Liver (tissue), 8 donors: ENCODE measurements at regions not wholly inside any gene's neighbourhood (a gene's known extent, or its start where the extent isn't known, plus 50 kb on each side); places are given as distances from the start of the nearest gene placed in this dataset.

Source experiments
- DNase-seq: peaks from one replicate; pipeline ENCODE4 v3.0.0-alpha.2; 2017; ENCODE audit warnings: low spot score
- H3K27ac ChIP-seq, 2 donors: one replicate each; pipeline ENCODE4 v1.7.0; 2013; ENCODE audit warnings: inconsistent platforms in 2 of 2, low read length in 2 of 2, control low read depth in 1 of 2, low read depth in 1 of 2, mild to moderate bottlenecking in 1 of 2
- H3K27me3 ChIP-seq, 4 donors: one replicate each; pipeline versions ENCODE4 v1.6.1 to v1.7.0; 2013; ENCODE audit warnings: low read length in 3 of 4, inconsistent platforms in 1 of 4, mild to moderate bottlenecking in 1 of 4, moderate library complexity in 1 of 4; ENCODE audit not compliant: control insufficient read depth in 4 of 4, insufficient read depth in 4 of 4
- H3K36me3 ChIP-seq, 4 donors: one replicate each; pipeline versions ENCODE4 v1.6.1 to v1.7.0; 2013; ENCODE audit warnings: low read length in 3 of 4, mild to moderate bottlenecking in 3 of 4, low read depth in 1 of 4, moderate library complexity in 1 of 4; ENCODE audit not compliant: control insufficient read depth in 4 of 4, insufficient read depth in 3 of 4
- H3K4me1 ChIP-seq, 4 donors: one replicate each; pipeline versions ENCODE4 v1.6.1 to v1.7.0; 2013; ENCODE audit warnings: low read length in 3 of 4, mild to moderate bottlenecking in 3 of 4, moderate library complexity in 1 of 4; ENCODE audit not compliant: control insufficient read depth in 4 of 4, insufficient read depth in 4 of 4
- H3K4me3 ChIP-seq, 3 donors: one replicate each; pipeline versions ENCODE4 v1.6.1 to v1.7.0; 2013; ENCODE audit warnings: low read length in 3 of 3, control low read depth in 1 of 3, low read depth in 1 of 3, mild to moderate bottlenecking in 1 of 3
- H3K9ac ChIP-seq, 2 donors: one replicate each; pipeline ENCODE4 v1.7.0; 2013; ENCODE audit warnings: low read length in 2 of 2, mild to moderate bottlenecking in 2 of 2, moderate library complexity in 2 of 2, control low read depth in 1 of 2, low read depth in 1 of 2
- H3K9me3 ChIP-seq, 4 donors: one replicate each; pipeline versions ENCODE4 v1.6.1 to v1.7.0; 2013; ENCODE audit warnings: low read length in 3 of 4; ENCODE audit not compliant: control insufficient read depth in 4 of 4
- ATF3 ChIP-seq: IDR thresholded peaks from 2 replicates; pipeline ENCODE4 v1.6.1; 2016; ENCODE audit warnings: antibody characterized with exemption
- CTCF ChIP-seq: fragments of 150-350 bp; IDR thresholded peaks from 2 replicates; pipeline ENCODE4 v1.5.1; 2017; ENCODE audit warnings: improper control_type of control experiment, low read depth, low read length; ENCODE audit not compliant: missing input control
- EGR1 ChIP-seq, 2 donors: IDR thresholded peaks; 2 replicates each; pipeline ENCODE4 v1.6.1; 2016 to 2018; ENCODE audit warnings: antibody characterized with exemption in 2 of 2, low read depth in 2 of 2
- FOXA1 ChIP-seq: IDR thresholded peaks from 2 replicates; pipeline ENCODE4 v1.6.1; 2016; ENCODE audit warnings: antibody characterized with exemption
- FOXA2 ChIP-seq: IDR thresholded peaks from 2 replicates; pipeline ENCODE4 v1.6.1; 2016; ENCODE audit warnings: antibody characterized with exemption
- GABPA ChIP-seq, 2 donors: IDR thresholded peaks in 1 of 2; conservative IDR thresholded peaks in 1 of 2; 2 replicates each; pipeline ENCODE4 v1.6.1; 2016; ENCODE audit warnings: antibody characterized with exemption in 2 of 2, mild to moderate bottlenecking in 1 of 2, moderate library complexity in 1 of 2
- HNF4A ChIP-seq, 2 donors: conservative IDR thresholded peaks; 2 replicates each; pipeline ENCODE4 v1.6.1; 2016; ENCODE audit warnings: antibody characterized with exemption in 2 of 2, mild to moderate bottlenecking in 2 of 2
- HNF4G ChIP-seq: IDR thresholded peaks from 2 replicates; pipeline ENCODE4 v1.6.1; 2016; ENCODE audit warnings: antibody characterized with exemption
- JUND ChIP-seq, 2 donors: IDR thresholded peaks; 2 replicates each; pipeline ENCODE4 v1.6.1; 2016; ENCODE audit warnings: antibody characterized with exemption in 2 of 2
- MAX ChIP-seq: IDR thresholded peaks from 2 replicates; pipeline ENCODE4 v1.6.1; 2016; ENCODE audit warnings: antibody characterized with exemption
- NR2F2 ChIP-seq: IDR thresholded peaks from 2 replicates; pipeline ENCODE4 v1.6.1; 2016; ENCODE audit warnings: antibody characterized with exemption
- RAD21 ChIP-seq, 2 donors: IDR thresholded peaks; 2 replicates each; pipeline ENCODE4 v1.6.1; 2016; ENCODE audit warnings: antibody characterized with exemption in 2 of 2, mild to moderate bottlenecking in 2 of 2
- REST ChIP-seq: IDR thresholded peaks from 2 replicates; pipeline ENCODE4 v1.6.1; 2016; ENCODE audit warnings: antibody characterized with exemption, mild to moderate bottlenecking
- SP1 ChIP-seq: IDR thresholded peaks from 2 replicates; pipeline ENCODE4 v1.6.1; 2018; ENCODE audit warnings: antibody characterized with exemption, mild to moderate bottlenecking
- TAF1 ChIP-seq: conservative IDR thresholded peaks from 2 replicates; pipeline ENCODE4 v1.6.1; 2016; ENCODE audit warnings: antibody characterized with exemption, mild to moderate bottlenecking
- YY1 ChIP-seq: IDR thresholded peaks from 2 replicates; pipeline ENCODE4 v1.6.1; 2016; ENCODE audit warnings: antibody characterized with exemption, mild to moderate bottlenecking
- ZBTB33 ChIP-seq: IDR thresholded peaks from 2 replicates; pipeline ENCODE4 v1.6.1; 2016; ENCODE audit warnings: antibody characterized with exemption
- WGBS: extraction: QIAGEN DNeasy Blood & Tissue Kit; methylation state at CpG from one replicate; pipeline ENCODE4 v1.1.7; 2013; 5-methylcytosine and 5-hydroxymethylcytosine counted together
- donor health status: healthy.
- donor health status: healthy.
- donor health status: healthy.
- donor health status: healthy.
- donor health status: healthy.

- DNase-seq, result no peak
- TF ChIP-seq CTCF (no peak), ATF3 (no peak), FOXA1 (no peak), TAF1 (no peak), GABPA (IDR thresholded peaks at IDR 0.05 in 1 of 2, conservative IDR thresholded peaks at IDR 0.05 in 1 of 2) (no peak), RAD21 (IDR thresholded peaks at IDR 0.05) (peak in 1 of 2 donors; percentile 49), REST (no peak), ZBTB33 (no peak), MAX (peak; percentile 41), HNF4A (conservative IDR thresholded peaks at IDR 0.05) (no peak), SP1 (peak; percentile 21), FOXA2 (no peak), HNF4G (no peak), JUND (IDR thresholded peaks at IDR 0.05) (no peak), NR2F2 (peak; percentile 99), EGR1 (IDR thresholded peaks at IDR 0.05; ENCODE audit: low read depth in 2 of 2) (no peak), YY1 (no peak)
- H3K4me1 ChIP-seq, result no peaks in the 10 kb centered on the region
- no peak overlapping the region for H3K4me3 ChIP-seq
- H3K9me3 ChIP-seq, result no peaks in the 10 kb centered on the region
- no peaks in the 10 kb centered on the region for H3K36me3 ChIP-seq
- no peak overlapping the region for H3K9ac ChIP-seq
- peaks cover 0 to 5% (median 0%) of the 10 kb centered on the region in 4 donors for H3K27me3 ChIP-seq
- WGBS, result 69% methylated on average over 4 of the region's 4 CpGs
- H3K27ac ChIP-seq, result no peak overlapping the region
These were observed 292.2 kb upstream of the JAG1 start for GRCh38 chr20:10965936-10966470.
